Dendritic cell treated with granulocyte-macrophage colony-stimulating factor and Interleukin-4, amounts not matched to agents 40 ng/mL and 50 ng/mL, for 4 days (primary cell): ENCODE measurements at regions not wholly inside any gene's neighbourhood (a gene's known extent, or its start where the extent isn't known, plus 50 kb on each side); places are given as distances from the start of the nearest gene placed in this dataset.

ENCODE experiments used
- H3K27ac Mint-ChIP-seq: one replicate; pipeline ENCODE4 v1.8.0; 2022; ENCODE audit warnings: mild to moderate bottlenecking, mixed read lengths
- H3K27me3 Mint-ChIP-seq: one replicate; pipeline ENCODE4 v1.8.0; 2022; ENCODE audit warnings: mild to moderate bottlenecking, mixed read lengths
- H3K36me3 Mint-ChIP-seq: one replicate; pipeline ENCODE4 v1.8.0; 2022; ENCODE audit warnings: low read depth, mixed read lengths
- H3K4me1 Mint-ChIP-seq: one replicate; pipeline ENCODE4 v1.8.0; 2022; ENCODE audit warnings: low read depth, mixed read lengths
- H3K4me3 Mint-ChIP-seq: one replicate; pipeline ENCODE4 v1.8.0; 2022; ENCODE audit warnings: mild to moderate bottlenecking, moderate library complexity, mixed read lengths
- H3K9me3 Mint-ChIP-seq: one replicate; pipeline ENCODE4 v1.8.0; 2022; ENCODE audit warnings: mixed read lengths
- intact Hi-C: fragments of 100-400 bp; cut with micrococcal nuclease; formaldehyde crosslinking; loops from one replicate; pipeline ENCODE4 v1.15.0; 2022

GRCh38 chr13:44755872-44756271 lies 179.7 kb upstream of the TSC22D1 start:
- intact Hi-C loops = no loop called here
- H3K27me3 Mint-ChIP-seq = peaks cover 1% of the 10 kb centered on the region
- H3K27ac Mint-ChIP-seq = no peak overlapping the region
- no peaks in the 10 kb centered on the region for H3K9me3 Mint-ChIP-seq
- no peak overlapping the region for H3K4me3 Mint-ChIP-seq
- no peaks in the 10 kb centered on the region for H3K36me3 Mint-ChIP-seq
- no peaks in the 10 kb centered on the region for H3K4me1 Mint-ChIP-seq

- H3K36me3 Mint-ChIP-seq = no peaks in the 10 kb centered on the region
- no peak overlapping the region for H3K4me3 Mint-ChIP-seq
- H3K9me3 Mint-ChIP-seq = no peaks in the 10 kb centered on the region
- peaks cover 1% of the 10 kb centered on the region for H3K27me3 Mint-ChIP-seq
- no peak overlapping the region for H3K27ac Mint-ChIP-seq
- no peaks in the 10 kb centered on the region for H3K4me1 Mint-ChIP-seq
- intact Hi-C loops = no loop called here
Measured at GRCh38 chr13:44752164-44752563, 176.0 kb upstream of the TSC22D1 start.

GRCh38 chr13:44750630-44751029 lies 174.5 kb upstream of the TSC22D1 start:
- Mint-ChIP-seq H3K4me3 (no peak overlapping the region), H3K4me1 (no peaks in the 10 kb centered on the region), H3K27ac (no peak overlapping the region), H3K36me3 (no peaks in the 10 kb centered on the region), H3K9me3 (no peaks in the 10 kb centered on the region), H3K27me3 (no peaks in the 10 kb centered on the region)
- intact Hi-C loops = no loop called here

- Mint-ChIP-seq H3K27ac (no peak overlapping the region), H3K36me3 (no peaks in the 10 kb centered on the region), H3K4me1 (no peaks in the 10 kb centered on the region), H3K4me3 (no peak overlapping the region), H3K27me3 (no peaks in the 10 kb centered on the region), H3K9me3 (no peaks in the 10 kb centered on the region)
- intact Hi-C loops = no loop called here
Measured at GRCh38 chr13:44749906-44750305, 173.8 kb upstream of the TSC22D1 start.

- intact Hi-C loops = no loop called here
Measured at GRCh38 chr13:44748439-44748838, 172.3 kb upstream of the TSC22D1 start.

GRCh38 chr13:44747179-44747578 lies 171.0 kb upstream of the TSC22D1 start:
- H3K4me1 Mint-ChIP-seq = no peaks in the 10 kb centered on the region
- no peaks in the 10 kb centered on the region for H3K27me3 Mint-ChIP-seq
- H3K36me3 Mint-ChIP-seq = no peaks in the 10 kb centered on the region
- peaks cover 10% of the 10 kb centered on the region for H3K9me3 Mint-ChIP-seq
- intact Hi-C loops = no loop called here
- H3K27ac Mint-ChIP-seq = no peak overlapping the region
- no peak overlapping the region for H3K4me3 Mint-ChIP-seq

More at GRCh38 chr13:44748439-44748838, 172.3 kb upstream of the TSC22D1 start:
- H3K27ac Mint-ChIP-seq = no peak overlapping the region
- no peaks in the 10 kb centered on the region for H3K27me3 Mint-ChIP-seq
- peaks cover 9% of the 10 kb centered on the region for H3K9me3 Mint-ChIP-seq
- H3K4me1 Mint-ChIP-seq = no peaks in the 10 kb centered on the region
- no peaks in the 10 kb centered on the region for H3K36me3 Mint-ChIP-seq
- no peak overlapping the region for H3K4me3 Mint-ChIP-seq

- Mint-ChIP-seq H3K9me3 (peaks cover 10% of the 10 kb centered on the region), H3K27me3 (no peaks in the 10 kb centered on the region), H3K4me1 (no peaks in the 10 kb centered on the region), H3K36me3 (no peaks in the 10 kb centered on the region), H3K27ac (no peak overlapping the region), H3K4me3 (no peak overlapping the region)
- intact Hi-C loops = no loop called here
Measured at GRCh38 chr13:44746690-44747089, 170.6 kb upstream of the TSC22D1 start.

GRCh38 chr13:44744880-44745633 lies 168.9 kb upstream of the TSC22D1 start:
- no peaks in the 10 kb centered on the region for H3K27me3 Mint-ChIP-seq
- no peaks in the 10 kb centered on the region for H3K4me1 Mint-ChIP-seq
- H3K27ac Mint-ChIP-seq = no peak overlapping the region
- peaks cover 10% of the 10 kb centered on the region for H3K9me3 Mint-ChIP-seq
- no peaks in the 10 kb centered on the region for H3K36me3 Mint-ChIP-seq
- intact Hi-C loops = no loop called here
- H3K4me3 Mint-ChIP-seq = no peak overlapping the region

GRCh38 chr13:44739539-44739938 lies 163.4 kb upstream of the TSC22D1 start:
- Mint-ChIP-seq H3K27ac (no peak overlapping the region), H3K9me3 (peaks cover 10% of the 10 kb centered on the region), H3K4me3 (no peak overlapping the region), H3K27me3 (no peaks in the 10 kb centered on the region), H3K36me3 (no peaks in the 10 kb centered on the region), H3K4me1 (no peaks in the 10 kb centered on the region)
- intact Hi-C loops = no loop called here

- intact Hi-C loops = no loop called here
- no peak overlapping the region for H3K4me3 Mint-ChIP-seq
- H3K27me3 Mint-ChIP-seq = no peaks in the 10 kb centered on the region
- no peaks in the 10 kb centered on the region for H3K4me1 Mint-ChIP-seq
- H3K27ac Mint-ChIP-seq = no peak overlapping the region
- no peaks in the 10 kb centered on the region for H3K36me3 Mint-ChIP-seq
- peaks cover 8% of the 10 kb centered on the region for H3K9me3 Mint-ChIP-seq
Measured at GRCh38 chr13:44739120-44739519, 163.0 kb upstream of the TSC22D1 start.

GRCh38 chr13:44738463-44738862 lies 162.3 kb upstream of the TSC22D1 start:
- intact Hi-C loops = no loop called here
- H3K9me3 Mint-ChIP-seq = peaks cover 1% of the 10 kb centered on the region
- no peaks in the 10 kb centered on the region for H3K36me3 Mint-ChIP-seq
- no peak overlapping the region for H3K27ac Mint-ChIP-seq
- no peaks in the 10 kb centered on the region for H3K27me3 Mint-ChIP-seq
- no peaks in the 10 kb centered on the region for H3K4me1 Mint-ChIP-seq
- no peak overlapping the region for H3K4me3 Mint-ChIP-seq

GRCh38 chr13:44735806-44736205 lies 159.7 kb upstream of the TSC22D1 start:
- no peak overlapping the region for H3K4me3 Mint-ChIP-seq
- H3K9me3 Mint-ChIP-seq = no peaks in the 10 kb centered on the region
- no peaks in the 10 kb centered on the region for H3K4me1 Mint-ChIP-seq
- no peaks in the 10 kb centered on the region for H3K27me3 Mint-ChIP-seq
- no peak overlapping the region for H3K27ac Mint-ChIP-seq
- intact Hi-C loops = no loop called here
- no peaks in the 10 kb centered on the region for H3K36me3 Mint-ChIP-seq

GRCh38 chr13:44734201-44734707 lies 158.1 kb upstream of the TSC22D1 start:
- intact Hi-C loops = no loop called here

GRCh38 chr13:44732503-44733098 lies 156.5 kb upstream of the TSC22D1 start:
- H3K9me3 Mint-ChIP-seq = no peaks in the 10 kb centered on the region
- no peak overlapping the region for H3K27ac Mint-ChIP-seq
- intact Hi-C loops = no loop called here
- no peak overlapping the region for H3K4me3 Mint-ChIP-seq
- H3K36me3 Mint-ChIP-seq = no peaks in the 10 kb centered on the region
- H3K4me1 Mint-ChIP-seq = no peaks in the 10 kb centered on the region
- no peaks in the 10 kb centered on the region for H3K27me3 Mint-ChIP-seq

More at GRCh38 chr13:44734201-44734707, 158.1 kb upstream of the TSC22D1 start:
- no peak overlapping the region for H3K4me3 Mint-ChIP-seq
- no peaks in the 10 kb centered on the region for H3K4me1 Mint-ChIP-seq
- H3K9me3 Mint-ChIP-seq = no peaks in the 10 kb centered on the region
- H3K27me3 Mint-ChIP-seq = no peaks in the 10 kb centered on the region
- no peaks in the 10 kb centered on the region for H3K36me3 Mint-ChIP-seq
- H3K27ac Mint-ChIP-seq = no peak overlapping the region
